Brain microvascular endothelial cell (primary cell): ENCODE measurements at regions not wholly inside any gene's neighbourhood (a gene's known extent, or its start where the extent isn't known, plus 50 kb on each side); places are given as distances from the start of the nearest gene placed in this dataset.

Experiments used
- DNase-seq: peaks from one replicate; pipeline ENCODE4 v3.0.0-alpha.2; 2020
- H3K27ac ChIP-seq: fragments of 250-450 bp; sonication (Bioruptor Pico); 2 replicates; pipeline ENCODE4 v1.5.1; 2020; ENCODE audit warnings: mild to moderate bottlenecking, moderate library complexity
- H3K27me3 ChIP-seq: fragments of 250-450 bp; sonication (Bioruptor Pico); replicated peaks from 2 replicates; pipeline ENCODE4 v1.5.1; 2020; ENCODE audit warnings: mild to moderate bottlenecking
- H3K36me3 ChIP-seq: fragments of 250-450 bp; sonication (Bioruptor Pico); replicated peaks from 2 replicates; pipeline ENCODE4 v1.5.1; 2020; ENCODE audit warnings: mild to moderate bottlenecking
- H3K4me3 ChIP-seq: 2 replicates; pipeline ENCODE4 v1.5.1; 2011; ENCODE audit warnings: low read depth, mild to moderate bottlenecking, control low read depth, low read length, moderate library complexity
- CTCF ChIP-seq: IDR thresholded peaks from 2 replicates; pipeline ENCODE4 v1.5.1; 2011; ENCODE audit warnings: low read depth, mild to moderate bottlenecking, moderate library complexity, low read length, control low read depth, inconsistent platforms; ENCODE audit errors: missing control alignments
- in situ Hi-C: cut with HindIII; loops from 2 replicates; pipeline ENCODE4 v1.10.0; 2017; ENCODE audit warnings: low sequenced_read_pairs, low pct_ligation_motif_present

- no peak overlapping the region for H3K4me3 ChIP-seq
- DNase-seq: no peak
- no peak for TF ChIP-seq CTCF
- in situ Hi-C loops: no loop called here
- no peak overlapping the region for H3K27ac ChIP-seq
- H3K27me3 ChIP-seq: no peaks in the 10 kb centered on the region
- no peaks in the 10 kb centered on the region for H3K36me3 ChIP-seq
These were observed 70.8 kb upstream of the HEY2 start for GRCh38 chr6:125678601-125679000.

- DNase-seq: no peak
- H3K27me3 ChIP-seq: no peaks in the 10 kb centered on the region
- in situ Hi-C loops: no loop called here
These were observed 70.3 kb upstream of the HEY2 start for GRCh38 chr6:125679128-125679527.

GRCh38 chr6:125679651-125680050 is 69.8 kb upstream of the HEY2 start:
- no peak overlapping the region for H3K27ac ChIP-seq
- no peaks in the 10 kb centered on the region for H3K36me3 ChIP-seq
- no peaks in the 10 kb centered on the region for H3K27me3 ChIP-seq
- no peak overlapping the region for H3K4me3 ChIP-seq
- in situ Hi-C loops: no loop called here
- DNase-seq: no peak
- TF ChIP-seq CTCF: no peak

More at GRCh38 chr6:125679128-125679527, 70.3 kb upstream of the HEY2 start:
- no peak overlapping the region for H3K4me3 ChIP-seq
- TF ChIP-seq CTCF: no peak
- no peak overlapping the region for H3K27ac ChIP-seq
- no peaks in the 10 kb centered on the region for H3K36me3 ChIP-seq

- Histone ChIP-seq H3K27me3 (no peaks in the 10 kb centered on the region), H3K27ac (no peak overlapping the region), H3K36me3 (no peaks in the 10 kb centered on the region), H3K4me3 (no peak overlapping the region)
- in situ Hi-C loops: no loop called here
- DNase-seq: no peak
- no peak for TF ChIP-seq CTCF
These were observed 66.5 kb upstream of the HEY2 start for GRCh38 chr6:125682939-125683338.

GRCh38 chr6:125688138-125688537 is 61.3 kb upstream of the HEY2 start:
- H3K36me3 ChIP-seq: no peaks in the 10 kb centered on the region
- no peak for DNase-seq
- H3K27ac ChIP-seq: no peak overlapping the region
- H3K27me3 ChIP-seq: no peaks in the 10 kb centered on the region
- H3K4me3 ChIP-seq: no peak overlapping the region
- in situ Hi-C loops: no loop called here
- no peak for TF ChIP-seq CTCF

GRCh38 chr6:125693480-125693879 is 56.0 kb upstream of the HEY2 start:
- H3K4me3 ChIP-seq: no peak overlapping the region
- no peaks in the 10 kb centered on the region for H3K27me3 ChIP-seq
- H3K27ac ChIP-seq: no peak overlapping the region
- no peak for TF ChIP-seq CTCF
- no peaks in the 10 kb centered on the region for H3K36me3 ChIP-seq
- no peak for DNase-seq
- in situ Hi-C loops: no loop called here
